ENCODE measurements at regions not wholly inside any gene's neighbourhood (a gene's known extent, or its start where the extent isn't known, plus 50 kb on each side); places are given as distances from the start of the nearest gene placed in this dataset.

DNA sequence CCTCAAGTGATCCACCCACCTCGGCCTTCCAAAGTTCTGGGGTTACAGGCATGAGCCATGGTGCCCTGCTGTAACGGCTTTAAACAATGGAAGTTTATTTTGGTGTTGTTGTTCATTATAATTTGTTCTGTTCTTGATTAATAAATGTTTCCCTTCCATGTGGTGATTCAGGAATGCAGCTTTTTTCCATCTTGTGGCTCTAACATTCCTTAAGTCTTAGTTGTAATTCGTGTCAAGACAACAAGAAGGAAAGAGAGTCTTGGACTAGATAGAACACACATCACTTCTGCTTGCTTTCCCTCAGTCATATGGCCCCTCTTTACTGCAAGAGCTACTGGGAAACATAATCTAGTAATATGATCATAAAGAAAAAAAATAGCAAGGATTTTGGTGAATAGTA, 211.6 kb downstream of the SLC6A15 start:
- no peaks in the 10 kb centered on the region for H3K27me3 ChIP-seq (ENCODE audit: insufficient read depth, insufficient read length)
- TF ChIP-seq SUZ12 (IDR thresholded peaks at IDR 0.05; ENCODE audit: extremely low read depth, insufficient read depth, insufficient read length) (no peak), ZNF274 (IDR thresholded peaks at IDR 0.05; ENCODE audit: low read depth, low read length) (no peak)
- H3K4me1 ChIP-seq (ENCODE audit: insufficient read depth, insufficient read length) = no peaks in the 10 kb centered on the region
- DNase-seq (ENCODE audit: low read depth, low spot score) = no peak
- H3K36me3 ChIP-seq (ENCODE audit: insufficient read depth, insufficient read length, low read length) = no peaks in the 10 kb centered on the region
- no peaks in the 10 kb centered on the region for H3K9me3 ChIP-seq (ENCODE audit: insufficient read depth, low read length)
- no peak overlapping the region for H3K4me3 ChIP-seq (ENCODE audit: insufficient read length, low read depth)
- H3K9ac ChIP-seq (ENCODE audit: insufficient read length, low read depth) = no peak overlapping the region

DNA sequence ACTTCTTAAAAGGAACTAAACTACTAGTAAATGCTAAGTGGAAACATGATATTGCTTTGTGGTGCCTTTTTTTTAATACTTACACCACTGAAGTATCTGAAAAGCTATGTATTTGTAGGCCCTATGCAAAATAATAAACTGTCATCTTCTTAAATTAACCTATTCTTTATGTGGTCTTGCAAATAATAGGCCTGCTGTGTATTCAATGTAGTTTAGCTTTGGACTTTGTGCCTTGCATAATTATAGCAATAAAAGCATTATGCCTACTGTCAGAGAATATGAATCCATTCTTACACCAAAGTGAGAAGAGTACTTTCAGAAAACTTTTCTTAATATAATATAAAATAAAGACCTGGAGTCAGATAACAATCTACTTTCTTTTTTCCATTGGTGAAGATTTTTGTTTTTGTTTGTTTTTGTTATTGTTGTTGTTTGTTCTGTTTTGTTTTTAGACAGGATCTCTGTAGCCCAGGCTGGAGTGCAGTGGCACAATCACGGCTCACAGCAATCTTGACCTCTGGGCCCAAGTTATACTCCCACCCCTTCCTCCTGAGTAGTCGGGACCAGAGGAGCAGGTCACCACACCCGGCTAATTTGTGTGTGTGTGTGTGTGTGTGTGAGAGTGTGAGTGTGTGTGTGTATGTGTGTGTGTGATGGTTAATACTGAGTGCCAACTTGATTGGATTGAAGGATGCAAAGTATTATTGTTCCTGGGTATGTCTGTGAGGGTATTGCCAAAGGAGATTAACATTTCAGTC, 213.8 kb downstream of the SLC6A15 start:
- H3K9me3 ChIP-seq (ENCODE audit: insufficient read depth, low read length) = no peaks in the 10 kb centered on the region
- no peak overlapping the region for H3K9ac ChIP-seq (ENCODE audit: insufficient read length, low read depth)
- H3K27me3 ChIP-seq (ENCODE audit: insufficient read depth, insufficient read length) = no peaks in the 10 kb centered on the region
- H3K36me3 ChIP-seq (ENCODE audit: insufficient read depth, insufficient read length, low read length) = no peaks in the 10 kb centered on the region
- H3K4me3 ChIP-seq (ENCODE audit: insufficient read length, low read depth) = no peak overlapping the region
- no peak for DNase-seq (ENCODE audit: low read depth, low spot score)
- no peak for TF ChIP-seq SUZ12 (IDR thresholded peaks at IDR 0.05; ENCODE audit: extremely low read depth, insufficient read depth, insufficient read length)
- TF ChIP-seq YY1 (IDR thresholded peaks at IDR 0.05; ENCODE audit: insufficient read depth, insufficient read length) = no peak
- TF ChIP-seq ZNF274 (IDR thresholded peaks at IDR 0.05; ENCODE audit: low read depth, low read length) = no peak
- H3K4me1 ChIP-seq (ENCODE audit: insufficient read depth, insufficient read length) = no peaks in the 10 kb centered on the region

- no peaks in the 10 kb centered on the region for H3K9me3 ChIP-seq (ENCODE audit: insufficient read depth, low read length)
- no peaks in the 10 kb centered on the region for H3K4me1 ChIP-seq (ENCODE audit: insufficient read depth, insufficient read length)
- H3K36me3 ChIP-seq (ENCODE audit: insufficient read depth, insufficient read length, low read length) = no peaks in the 10 kb centered on the region
- no peak for TF ChIP-seq YY1 (IDR thresholded peaks at IDR 0.05; ENCODE audit: insufficient read depth, insufficient read length)
- no peak for TF ChIP-seq SUZ12 (IDR thresholded peaks at IDR 0.05; ENCODE audit: extremely low read depth, insufficient read depth, insufficient read length)
- TF ChIP-seq ZNF274 (IDR thresholded peaks at IDR 0.05; ENCODE audit: low read depth, low read length) = no peak
- no peak overlapping the region for H3K4me3 ChIP-seq (ENCODE audit: insufficient read length, low read depth)
- no peak for DNase-seq (ENCODE audit: low read depth, low spot score)
- H3K9ac ChIP-seq (ENCODE audit: insufficient read length, low read depth) = no peak overlapping the region
- H3K27me3 ChIP-seq (ENCODE audit: insufficient read depth, insufficient read length) = no peaks in the 10 kb centered on the region
Measured at GRCh38 chr12:84696908-84697540, 215.6 kb downstream of the SLC6A15 start.

DNA sequence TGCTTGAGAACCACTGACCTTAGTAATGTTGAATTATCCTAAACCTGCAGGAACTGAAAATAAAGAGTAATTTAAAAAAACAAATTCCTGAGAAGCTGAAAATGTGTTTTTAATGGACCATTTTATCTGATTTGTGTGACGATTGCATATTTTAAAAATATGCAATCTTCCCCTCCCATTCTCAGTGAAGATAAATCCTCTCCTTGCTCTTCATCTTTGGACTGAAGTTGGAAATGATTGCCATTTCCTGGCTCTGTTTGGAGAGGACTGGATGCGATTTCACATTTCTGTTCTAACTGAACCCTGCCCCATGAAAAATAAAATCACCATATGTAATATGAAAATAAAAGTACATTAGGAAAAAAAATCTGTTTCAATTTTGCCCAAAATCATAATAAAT, 216.3 kb downstream of the SLC6A15 start:
- H3K9ac ChIP-seq (ENCODE audit: insufficient read length, low read depth) = no peak overlapping the region
- H3K4me1 ChIP-seq (ENCODE audit: insufficient read depth, insufficient read length) = no peaks in the 10 kb centered on the region
- TF ChIP-seq SUZ12 (IDR thresholded peaks at IDR 0.05; ENCODE audit: extremely low read depth, insufficient read depth, insufficient read length) (no peak), YY1 (IDR thresholded peaks at IDR 0.05; ENCODE audit: insufficient read depth, insufficient read length) (no peak), ZNF274 (IDR thresholded peaks at IDR 0.05; ENCODE audit: low read depth, low read length) (no peak)
- no peak for DNase-seq (ENCODE audit: low read depth, low spot score)
- no peaks in the 10 kb centered on the region for H3K36me3 ChIP-seq (ENCODE audit: insufficient read depth, insufficient read length, low read length)
- no peak overlapping the region for H3K4me3 ChIP-seq (ENCODE audit: insufficient read length, low read depth)
- no peaks in the 10 kb centered on the region for H3K9me3 ChIP-seq (ENCODE audit: insufficient read depth, low read length)
- no peaks in the 10 kb centered on the region for H3K27me3 ChIP-seq (ENCODE audit: insufficient read depth, insufficient read length)

- Histone ChIP-seq H3K36me3 (ENCODE audit: insufficient read depth, insufficient read length, low read length) (no peaks in the 10 kb centered on the region), H3K4me3 (ENCODE audit: insufficient read length, low read depth) (no peak overlapping the region), H3K27me3 (ENCODE audit: insufficient read depth, insufficient read length) (no peaks in the 10 kb centered on the region), H3K9me3 (ENCODE audit: insufficient read depth, low read length) (no peaks in the 10 kb centered on the region), H3K9ac (ENCODE audit: insufficient read length, low read depth) (no peak overlapping the region), H3K4me1 (ENCODE audit: insufficient read depth, insufficient read length) (no peaks in the 10 kb centered on the region)
- no peak for TF ChIP-seq SUZ12 (IDR thresholded peaks at IDR 0.05; ENCODE audit: extremely low read depth, insufficient read depth, insufficient read length)
- TF ChIP-seq ZNF274 (IDR thresholded peaks at IDR 0.05; ENCODE audit: low read depth, low read length) = no peak
- no peak for TF ChIP-seq YY1 (IDR thresholded peaks at IDR 0.05; ENCODE audit: insufficient read depth, insufficient read length)
- no peak for DNase-seq (ENCODE audit: low read depth, low spot score)
Measured at GRCh38 chr12:84694116-84694515, 218.5 kb downstream of the SLC6A15 start.

DNA sequence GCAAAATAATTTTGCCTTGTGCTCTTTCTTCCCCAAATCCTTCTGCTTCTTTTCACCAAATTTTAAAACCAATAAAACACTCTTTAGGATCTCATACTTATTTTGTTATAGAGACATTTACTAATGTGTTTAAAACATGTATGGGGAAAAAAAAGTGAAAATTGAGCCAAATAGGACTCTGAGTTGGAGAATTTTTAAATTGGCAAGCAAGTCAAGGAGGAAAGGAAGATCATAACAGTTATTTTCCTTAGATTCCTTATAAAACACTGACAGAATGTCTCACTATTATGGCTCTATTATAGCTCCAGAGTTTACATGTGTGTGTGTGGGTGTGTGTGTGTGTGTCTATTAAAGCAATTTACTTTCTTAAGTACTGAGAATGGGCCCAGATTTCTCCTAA, 220.5 kb downstream of the SLC6A15 start:
- no peak for DNase-seq (ENCODE audit: low read depth, low spot score)
- no peaks in the 10 kb centered on the region for H3K4me1 ChIP-seq (ENCODE audit: insufficient read depth, insufficient read length)
- TF ChIP-seq ZNF274 (IDR thresholded peaks at IDR 0.05; ENCODE audit: low read depth, low read length) (no peak), YY1 (IDR thresholded peaks at IDR 0.05; ENCODE audit: insufficient read depth, insufficient read length) (no peak), SUZ12 (IDR thresholded peaks at IDR 0.05; ENCODE audit: extremely low read depth, insufficient read depth, insufficient read length) (no peak)
- H3K36me3 ChIP-seq (ENCODE audit: insufficient read depth, insufficient read length, low read length) = no peaks in the 10 kb centered on the region
- H3K27me3 ChIP-seq (ENCODE audit: insufficient read depth, insufficient read length) = no peaks in the 10 kb centered on the region
- no peaks in the 10 kb centered on the region for H3K9me3 ChIP-seq (ENCODE audit: insufficient read depth, low read length)
- H3K4me3 ChIP-seq (ENCODE audit: insufficient read length, low read depth) = no peak overlapping the region
- H3K9ac ChIP-seq (ENCODE audit: insufficient read length, low read depth) = no peak overlapping the region

- Histone ChIP-seq H3K9ac (ENCODE audit: insufficient read length, low read depth) (no peak overlapping the region), H3K9me3 (ENCODE audit: insufficient read depth, low read length) (no peaks in the 10 kb centered on the region), H3K36me3 (ENCODE audit: insufficient read depth, insufficient read length, low read length) (no peaks in the 10 kb centered on the region), H3K4me1 (ENCODE audit: insufficient read depth, insufficient read length) (no peaks in the 10 kb centered on the region), H3K4me3 (ENCODE audit: insufficient read length, low read depth) (no peak overlapping the region), H3K27me3 (ENCODE audit: insufficient read depth, insufficient read length) (no peaks in the 10 kb centered on the region)
- TF ChIP-seq ZNF274 (IDR thresholded peaks at IDR 0.05; ENCODE audit: low read depth, low read length) (no peak), YY1 (IDR thresholded peaks at IDR 0.05; ENCODE audit: insufficient read depth, insufficient read length) (no peak), SUZ12 (IDR thresholded peaks at IDR 0.05; ENCODE audit: extremely low read depth, insufficient read depth, insufficient read length) (no peak)
- no peak for DNase-seq (ENCODE audit: low read depth, low spot score)
Measured at GRCh38 chr12:84691266-84691665, 221.3 kb downstream of the SLC6A15 start.
